ENCODE measurements at regions not wholly inside any gene's neighbourhood (a gene's known extent, or its start where the extent isn't known, plus 50 kb on each side); places are given as distances from the start of the nearest gene placed in this dataset.

- H3K4me1 ChIP-seq: no peaks in the 10 kb centered on the region
- no peak overlapping the region for H3K4me3 ChIP-seq
- TF ChIP-seq EP300 (IDR thresholded peaks at IDR 0.05) (no peak), POLR2AphosphoS5 (IDR thresholded peaks at IDR 0.05) (no peak), POLR2A (IDR thresholded peaks at IDR 0.05) (no peak), CTCF (IDR thresholded peaks at IDR 0.05) (no peak)
- no peaks in the 10 kb centered on the region for H3K9me3 ChIP-seq
- intact Hi-C loops (cut with DNase I): no loop called here
- no peak overlapping the region for H3K27ac ChIP-seq
- DNase-seq: no peak
- WGBS, 2 donors: 75 to 82% methylated on average over 3 of the region's 3 CpGs
- no peaks in the 10 kb centered on the region for H3K36me3 ChIP-seq
- H3K27me3 ChIP-seq: no peaks in the 10 kb centered on the region
Observed at GRCh38 chr13:54875111-54875510, 1846.5 kb downstream of the OLFM4 start.

- no peaks in the 10 kb centered on the region for H3K36me3 ChIP-seq
- no peaks in the 10 kb centered on the region for H3K27me3 ChIP-seq
- H3K4me1 ChIP-seq: no peaks in the 10 kb centered on the region
- intact Hi-C loops (cut with DNase I): no loop called here
- H3K9me3 ChIP-seq: no peaks in the 10 kb centered on the region
- TF ChIP-seq CTCF (IDR thresholded peaks at IDR 0.05) (no peak), POLR2AphosphoS5 (IDR thresholded peaks at IDR 0.05) (no peak), EP300 (IDR thresholded peaks at IDR 0.05) (no peak), POLR2A (IDR thresholded peaks at IDR 0.05) (no peak)
- 88 to 92% methylated on average over 2 of the region's 2 CpGs for WGBS, 2 donors
- DNase-seq: no peak
- H3K4me3 ChIP-seq: no peak overlapping the region
- H3K27ac ChIP-seq: no peak overlapping the region
Observed at GRCh38 chr13:54879036-54879435, 1850.4 kb downstream of the OLFM4 start.

GRCh38 chr13:54884682-54885081 is 1856.1 kb downstream of the OLFM4 start:
- Histone ChIP-seq H3K9me3 (no peaks in the 10 kb centered on the region), H3K27me3 (no peaks in the 10 kb centered on the region), H3K27ac (no peak overlapping the region), H3K36me3 (no peaks in the 10 kb centered on the region), H3K4me1 (no peaks in the 10 kb centered on the region), H3K4me3 (no peak overlapping the region)
- TF ChIP-seq EP300 (IDR thresholded peaks at IDR 0.05): no peak
- TF ChIP-seq CTCF (IDR thresholded peaks at IDR 0.05): no peak
- no peak for TF ChIP-seq POLR2A (IDR thresholded peaks at IDR 0.05)
- TF ChIP-seq POLR2AphosphoS5 (IDR thresholded peaks at IDR 0.05): no peak
- WGBS, 2 donors: 66 to 85% methylated on average over 3 of the region's 3 CpGs
- no peak for DNase-seq
- intact Hi-C loops (cut with DNase I): no loop called here

GRCh38 chr13:54890976-54891375 is 1862.4 kb downstream of the OLFM4 start:
- H3K4me1 ChIP-seq: no peaks in the 10 kb centered on the region
- TF ChIP-seq CTCF (IDR thresholded peaks at IDR 0.05) (no peak), POLR2A (IDR thresholded peaks at IDR 0.05) (no peak), POLR2AphosphoS5 (IDR thresholded peaks at IDR 0.05) (no peak), EP300 (IDR thresholded peaks at IDR 0.05) (no peak)
- H3K27ac ChIP-seq: no peak overlapping the region
- no peaks in the 10 kb centered on the region for H3K9me3 ChIP-seq
- no peaks in the 10 kb centered on the region for H3K36me3 ChIP-seq
- no peaks in the 10 kb centered on the region for H3K27me3 ChIP-seq
- intact Hi-C loops (cut with DNase I): no loop called here
- H3K4me3 ChIP-seq: no peak overlapping the region
- 33 to 63% methylated on average over 2 of the region's 2 CpGs for WGBS, 2 donors
- no peak for DNase-seq

- 93% methylated on average over 1 of the region's 1 CpG for WGBS, 2 donors
- H3K9me3 ChIP-seq: peaks cover 0 to 4% (median 0%) of the 10 kb centered on the region in 4 donors
- H3K4me3 ChIP-seq: no peak overlapping the region
- H3K36me3 ChIP-seq: no peaks in the 10 kb centered on the region
- H3K4me1 ChIP-seq: no peaks in the 10 kb centered on the region
- DNase-seq: no peak
- no peak overlapping the region for H3K27ac ChIP-seq
- no peaks in the 10 kb centered on the region for H3K27me3 ChIP-seq
- intact Hi-C loops (cut with DNase I): no loop called here
- TF ChIP-seq POLR2AphosphoS5 (IDR thresholded peaks at IDR 0.05) (no peak), POLR2A (IDR thresholded peaks at IDR 0.05) (no peak), EP300 (IDR thresholded peaks at IDR 0.05) (no peak), CTCF (IDR thresholded peaks at IDR 0.05) (no peak)
Observed at GRCh38 chr13:54901316-54901715, 1872.7 kb downstream of the OLFM4 start.

All from sigmoid colon (tissue), 6 donors.